Activated naive CD4-positive, alpha-beta T cell treated with anti-CD3 and anti-CD28 coated beads for 36 hours (primary cell): ENCODE measurements at regions not wholly inside any gene's neighbourhood (a gene's known extent, or its start where the extent isn't known, plus 50 kb on each side); places are given as distances from the start of the nearest gene placed in this dataset.

Source experiments
- CTCF ChIA-PET: fragments of 350-600 bp; sonication (Branson Sonifier 250); formaldehyde crosslinking; loops from one replicate; lab custom pipeline; 2021; ENCODE audit warnings: antibody characterized with exemption; lab: Charles Lee
- DNase-seq: peaks from one replicate; pipeline ENCODE4 v3.0.0-alpha.2; 2020
- H3K27ac Mint-ChIP-seq: one replicate; pipeline ENCODE4 v1.8.0; 2021; ENCODE audit warnings: mild to moderate bottlenecking, mixed read lengths
- H3K27me3 Mint-ChIP-seq: one replicate; pipeline ENCODE4 v1.8.0; 2021; ENCODE audit warnings: low read depth, mixed read lengths
- H3K36me3 Mint-ChIP-seq: one replicate; pipeline ENCODE4 v1.8.0; 2021; ENCODE audit warnings: low read depth, mixed read lengths
- H3K4me1 Mint-ChIP-seq: one replicate; pipeline ENCODE4 v1.8.0; 2021; ENCODE audit warnings: low read depth, mixed read lengths
- H3K4me3 Mint-ChIP-seq: one replicate; pipeline ENCODE4 v1.8.0; 2021; ENCODE audit warnings: mild to moderate bottlenecking, moderate library complexity, mixed read lengths
- H3K9me3 Mint-ChIP-seq: one replicate; pipeline ENCODE4 v1.8.0; 2021; ENCODE audit warnings: mixed read lengths
- intact Hi-C: fragments of 100-400 bp; cut with micrococcal nuclease; formaldehyde crosslinking; loops from one replicate; pipeline ENCODE4 v1.15.1; 2023

GRCh38 chr9:106580546-106580945 lies 282.4 kb upstream of the ZNF462 start:
- CTCF ChIA-PET, result no interaction called here
- no peaks in the 10 kb centered on the region for H3K27me3 Mint-ChIP-seq
- H3K27ac Mint-ChIP-seq, result no peak overlapping the region
- peaks cover 15% of the 10 kb centered on the region for H3K9me3 Mint-ChIP-seq
- H3K4me1 Mint-ChIP-seq, result no peaks in the 10 kb centered on the region
- H3K36me3 Mint-ChIP-seq, result no peaks in the 10 kb centered on the region
- no peak for DNase-seq
- no peak overlapping the region for H3K4me3 Mint-ChIP-seq
- intact Hi-C loops, result no loop called here

- no peaks in the 10 kb centered on the region for H3K4me1 Mint-ChIP-seq
- no peak overlapping the region for H3K27ac Mint-ChIP-seq
- H3K36me3 Mint-ChIP-seq, result no peaks in the 10 kb centered on the region
- DNase-seq, result no peak
- no peak overlapping the region for H3K4me3 Mint-ChIP-seq
- CTCF ChIA-PET, result no interaction called here
- intact Hi-C loops, result no loop called here
- H3K27me3 Mint-ChIP-seq, result no peaks in the 10 kb centered on the region
- peaks cover 15% of the 10 kb centered on the region for H3K9me3 Mint-ChIP-seq
These were observed 281.0 kb upstream of the ZNF462 start for GRCh38 chr9:106581973-106582372.

GRCh38 chr9:106583751-106584150 lies 279.2 kb upstream of the ZNF462 start:
- Mint-ChIP-seq H3K4me3 (no peak overlapping the region), H3K9me3 (peaks cover 8% of the 10 kb centered on the region), H3K4me1 (no peaks in the 10 kb centered on the region), H3K27me3 (no peaks in the 10 kb centered on the region), H3K27ac (no peak overlapping the region), H3K36me3 (no peaks in the 10 kb centered on the region)
- DNase-seq, result no peak
- CTCF ChIA-PET, result no interaction called here
- intact Hi-C loops, result no loop called here

- no peak for DNase-seq
- no peaks in the 10 kb centered on the region for H3K4me1 Mint-ChIP-seq
- H3K9me3 Mint-ChIP-seq, result peaks cover 2% of the 10 kb centered on the region
- intact Hi-C loops, result no loop called here
- no peaks in the 10 kb centered on the region for H3K36me3 Mint-ChIP-seq
- CTCF ChIA-PET, result no interaction called here
- H3K4me3 Mint-ChIP-seq, result no peak overlapping the region
- H3K27me3 Mint-ChIP-seq, result no peaks in the 10 kb centered on the region
- H3K27ac Mint-ChIP-seq, result no peak overlapping the region
These were observed 275.9 kb upstream of the ZNF462 start for GRCh38 chr9:106587042-106587441.

- CTCF ChIA-PET, result no interaction called here
- no peaks in the 10 kb centered on the region for H3K36me3 Mint-ChIP-seq
These were observed 274.3 kb upstream of the ZNF462 start for GRCh38 chr9:106588626-106589025.

GRCh38 chr9:106590759-106591505 lies 272.0 kb upstream of the ZNF462 start:
- intact Hi-C loops, result no loop called here
- Mint-ChIP-seq H3K4me1 (no peaks in the 10 kb centered on the region), H3K9me3 (no peaks in the 10 kb centered on the region)

More at GRCh38 chr9:106588626-106589025, 274.3 kb upstream of the ZNF462 start:
- intact Hi-C loops, result no loop called here
- H3K9me3 Mint-ChIP-seq, result no peaks in the 10 kb centered on the region
- no peak for DNase-seq
- H3K4me3 Mint-ChIP-seq, result no peak overlapping the region
- no peaks in the 10 kb centered on the region for H3K27me3 Mint-ChIP-seq
- no peak overlapping the region for H3K27ac Mint-ChIP-seq
- no peaks in the 10 kb centered on the region for H3K4me1 Mint-ChIP-seq

GRCh38 chr9:106593201-106593600 lies 269.8 kb upstream of the ZNF462 start:
- no peaks in the 10 kb centered on the region for H3K4me1 Mint-ChIP-seq
- H3K27ac Mint-ChIP-seq, result no peak overlapping the region
- intact Hi-C loops, result no loop called here
- CTCF ChIA-PET, result no interaction called here
- no peaks in the 10 kb centered on the region for H3K27me3 Mint-ChIP-seq
- no peaks in the 10 kb centered on the region for H3K36me3 Mint-ChIP-seq
- DNase-seq, result no peak
- H3K4me3 Mint-ChIP-seq, result no peak overlapping the region
- H3K9me3 Mint-ChIP-seq, result no peaks in the 10 kb centered on the region

More at GRCh38 chr9:106590759-106591505, 272.0 kb upstream of the ZNF462 start:
- CTCF ChIA-PET, result no interaction called here
- no peak overlapping the region for H3K27ac Mint-ChIP-seq
- no peaks in the 10 kb centered on the region for H3K27me3 Mint-ChIP-seq
- DNase-seq, result no peak
- H3K36me3 Mint-ChIP-seq, result no peaks in the 10 kb centered on the region
- H3K4me3 Mint-ChIP-seq, result no peak overlapping the region

- H3K27ac Mint-ChIP-seq, result no peak overlapping the region
- no peaks in the 10 kb centered on the region for H3K36me3 Mint-ChIP-seq
- H3K27me3 Mint-ChIP-seq, result no peaks in the 10 kb centered on the region
- H3K9me3 Mint-ChIP-seq, result no peaks in the 10 kb centered on the region
- CTCF ChIA-PET, result no interaction called here
- no peaks in the 10 kb centered on the region for H3K4me1 Mint-ChIP-seq
- H3K4me3 Mint-ChIP-seq, result no peak overlapping the region
- no peak for DNase-seq
- intact Hi-C loops, result no loop called here
These were observed 266.0 kb upstream of the ZNF462 start for GRCh38 chr9:106596984-106597383.

- no peaks in the 10 kb centered on the region for H3K4me1 Mint-ChIP-seq
- intact Hi-C loops, result no loop called here
These were observed 261.9 kb upstream of the ZNF462 start for GRCh38 chr9:106600955-106601560.

GRCh38 chr9:106602344-106602743 lies 260.6 kb upstream of the ZNF462 start:
- Mint-ChIP-seq H3K27ac (no peak overlapping the region), H3K27me3 (no peaks in the 10 kb centered on the region), H3K9me3 (peaks cover 9% of the 10 kb centered on the region), H3K4me1 (no peaks in the 10 kb centered on the region), H3K36me3 (no peaks in the 10 kb centered on the region), H3K4me3 (no peak overlapping the region)
- DNase-seq, result no peak
- CTCF ChIA-PET, result no interaction called here
- intact Hi-C loops, result no loop called here

More at GRCh38 chr9:106600955-106601560, 261.9 kb upstream of the ZNF462 start:
- Mint-ChIP-seq H3K27me3 (no peaks in the 10 kb centered on the region), H3K4me3 (no peak overlapping the region), H3K36me3 (no peaks in the 10 kb centered on the region), H3K27ac (no peak overlapping the region), H3K9me3 (no peaks in the 10 kb centered on the region)
- CTCF ChIA-PET, result no interaction called here
- DNase-seq, result no peak

- CTCF ChIA-PET, result no interaction called here
- H3K36me3 Mint-ChIP-seq, result no peaks in the 10 kb centered on the region
- intact Hi-C loops, result no loop called here
- no peaks in the 10 kb centered on the region for H3K4me1 Mint-ChIP-seq
- H3K27me3 Mint-ChIP-seq, result no peaks in the 10 kb centered on the region
- H3K27ac Mint-ChIP-seq, result no peak overlapping the region
- DNase-seq, result no peak
- H3K9me3 Mint-ChIP-seq, result peaks cover 9% of the 10 kb centered on the region
- H3K4me3 Mint-ChIP-seq, result no peak overlapping the region
These were observed 249.7 kb upstream of the ZNF462 start for GRCh38 chr9:106613250-106613737.

GRCh38 chr9:106615118-106615889 lies 247.7 kb upstream of the ZNF462 start:
- intact Hi-C loops, result no loop called here
- CTCF ChIA-PET, result no interaction called here
- H3K4me1 Mint-ChIP-seq, result no peaks in the 10 kb centered on the region
- no peaks in the 10 kb centered on the region for H3K27me3 Mint-ChIP-seq
- H3K36me3 Mint-ChIP-seq, result no peaks in the 10 kb centered on the region
- no peak overlapping the region for H3K4me3 Mint-ChIP-seq
- peaks cover 8% of the 10 kb centered on the region for H3K9me3 Mint-ChIP-seq
- no peak for DNase-seq
- H3K27ac Mint-ChIP-seq, result no peak overlapping the region
